ENCODE measurements at regions not wholly inside any gene's neighbourhood (a gene's known extent, or its start where the extent isn't known, plus 50 kb on each side); places are given as distances from the start of the nearest gene placed in this dataset.

DNA sequence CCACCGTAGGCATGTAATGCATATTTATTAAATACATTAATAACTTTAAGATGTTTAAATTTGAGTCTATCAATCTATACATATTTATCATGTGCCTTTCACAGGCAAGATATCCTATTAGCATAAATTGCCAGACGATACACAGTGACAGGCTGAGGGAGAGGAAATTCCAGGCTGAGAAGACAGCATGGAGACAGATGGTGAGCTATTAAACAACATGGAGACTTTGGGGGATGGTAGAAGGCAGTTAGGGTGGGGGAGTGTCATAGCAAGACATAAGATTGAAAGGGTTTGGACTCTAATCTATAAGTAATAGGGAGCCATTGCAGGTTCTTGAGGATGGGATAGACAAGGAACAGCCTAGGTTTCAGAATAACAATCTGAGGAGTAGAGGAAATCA is 138.5 kb downstream of the NXPE2 start:
- CTCF ChIA-PET = interaction anchor here (1.4 kb wide), 1 partner anchor 78 kb away, joined by 3 read pairs; no protein-coding TSS in a partner anchor
- Histone ChIP-seq H3K4me2 (no peak overlapping the region), H3K4me1 (ENCODE audit: control insufficient read depth in 1 of 2, insufficient read depth in 2 of 2, low read depth in 1 of 2, low read length in 1 of 2) (peaks cover 0 to 3% of the 10 kb centered on the region in 2 experiments; a peak in 1 of 4 replicates), H2AFZ (ENCODE audit: low read depth) (no peak overlapping the region), H3K9me2 (no peaks in the 10 kb centered on the region), H3K9me3 (no peaks in the 10 kb centered on the region), H3K27ac (ENCODE audit: low read depth in 2 of 2, low read length in 1 of 2) (no peak overlapping the region), H3F3A (replicated peaks; ENCODE audit: insufficient read depth) (no peaks in the 10 kb centered on the region), H3K36me3 (replicated peaks in 1 of 2; ENCODE audit: control insufficient read depth in 1 of 2, insufficient read depth in 2 of 2, low read length in 1 of 2) (no peaks in the 10 kb centered on the region), H3K79me2 (ENCODE audit: insufficient read depth) (no peaks in the 10 kb centered on the region), H3K27me3 (ENCODE audit: insufficient read depth) (no peaks in the 10 kb centered on the region), H3K9ac (no peak overlapping the region), H4K20me1 (ENCODE audit: insufficient read depth) (no peaks in the 10 kb centered on the region), H3K4me3 (ENCODE audit: low read depth in 2 of 2, low read length in 1 of 2) (no peak overlapping the region)
- POLR2A ChIA-PET = no interaction called here
- no peak for DNase-seq
- TF ChIP-seq CHD2 (IDR thresholded peaks at IDR 0.05; ENCODE audit: low read length, partially characterized antibody) (no peak), GABPA (IDR thresholded peaks at IDR 0.05; ENCODE audit: low read depth) (no peak), FOSL2 (IDR thresholded peaks at IDR 0.05; ENCODE audit: borderline replicate concordance, low read depth) (no peak), FOXJ3 (CRISPR knock-in tag; IDR thresholded peaks at IDR 0.05) (no peak), RFX5 (IDR thresholded peaks at IDR 0.05; ENCODE audit: low read length) (no peak)
- 35% methylated on average over 2 of the region's 2 CpGs for WGBS (ENCODE audit: low lambda C conversion rate)

- no peaks in the 10 kb centered on the region for H3K36me3 ChIP-seq (replicated peaks in 1 of 2; ENCODE audit: control insufficient read depth in 1 of 2, insufficient read depth in 2 of 2, low read length in 1 of 2)
- no peaks in the 10 kb centered on the region; the same call in 1 of the 2 replicates for H3K9me3 ChIP-seq
- H3K27me3 ChIP-seq (ENCODE audit: insufficient read depth) = no peaks in the 10 kb centered on the region
- no peaks in the 10 kb centered on the region; a peak in 1 of 4 replicates for H3K4me1 ChIP-seq (ENCODE audit: control insufficient read depth in 1 of 2, insufficient read depth in 2 of 2, low read depth in 1 of 2, low read length in 1 of 2)
- H3K27ac ChIP-seq (ENCODE audit: low read depth in 2 of 2, low read length in 1 of 2) = no peak overlapping the region
- no peaks in the 10 kb centered on the region for H4K20me1 ChIP-seq (ENCODE audit: insufficient read depth)
- no peaks in the 10 kb centered on the region for H3F3A ChIP-seq (replicated peaks; ENCODE audit: insufficient read depth)
- CTCF ChIA-PET = interaction anchor here (1.4 kb wide), 1 partner anchor 79 kb away, joined by 3 read pairs; no protein-coding TSS in a partner anchor
- H3K9ac ChIP-seq = no peak overlapping the region
- no peaks in the 10 kb centered on the region for H3K79me2 ChIP-seq (ENCODE audit: insufficient read depth)
- H3K9me2 ChIP-seq = no peaks in the 10 kb centered on the region
- H3K4me2 ChIP-seq = no peak overlapping the region
- 18% methylated on average over 6 of the region's 6 CpGs for WGBS (ENCODE audit: low lambda C conversion rate)
- H2AFZ ChIP-seq (ENCODE audit: low read depth) = no peak overlapping the region
- TF ChIP-seq MEF2A (IDR thresholded peaks at IDR 0.05; ENCODE audit: borderline replicate concordance, low read depth) = no peak
- no peak for DNase-seq
- POLR2A ChIA-PET = no interaction called here
- no peak overlapping the region for H3K4me3 ChIP-seq (ENCODE audit: low read depth in 2 of 2, low read length in 1 of 2)
Measured at GRCh38 chr11:114818382-114818781, 140.1 kb downstream of the NXPE2 start.

DNA sequence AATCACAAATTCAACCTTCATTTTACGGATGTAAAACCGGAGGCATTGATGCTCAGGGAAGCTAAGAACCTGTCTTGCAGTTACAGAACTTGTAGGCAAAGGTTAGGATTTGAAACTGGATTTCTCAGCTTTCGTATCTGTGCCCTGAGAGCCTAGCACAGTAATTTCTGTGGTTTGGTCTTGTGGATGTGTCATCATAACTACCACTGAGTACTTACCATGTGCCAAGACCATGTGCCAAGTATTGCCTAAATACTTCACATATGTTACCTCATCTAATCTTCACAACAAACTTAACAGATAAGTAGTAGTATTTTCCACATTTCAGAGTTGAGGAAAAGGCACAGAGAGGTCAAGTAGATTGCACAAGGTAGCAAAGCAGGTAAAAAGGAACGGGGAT is 140.7 kb downstream of the NXPE2 start:
- H3K9me3 ChIP-seq = no peaks in the 10 kb centered on the region; the same call in 1 of the 2 replicates
- DNase-seq = no peak
- CTCF ChIA-PET = no interaction called here
- no peaks in the 10 kb centered on the region for H3K9me2 ChIP-seq
- H3K79me2 ChIP-seq (ENCODE audit: insufficient read depth) = no peaks in the 10 kb centered on the region
- no peaks in the 10 kb centered on the region for H3F3A ChIP-seq (replicated peaks; ENCODE audit: insufficient read depth)
- TF ChIP-seq GABPA (IDR thresholded peaks at IDR 0.05; ENCODE audit: low read depth) (no peak), TCF12 (IDR thresholded peaks at IDR 0.05) (no peak)
- POLR2A ChIA-PET = interaction anchor here (0.5 kb wide), 1 partner anchor 32 kb away, joined by 3 read pairs; no protein-coding TSS in a partner anchor
- no peak overlapping the region for H2AFZ ChIP-seq (ENCODE audit: low read depth)
- no peaks in the 10 kb centered on the region for H4K20me1 ChIP-seq (ENCODE audit: insufficient read depth)
- no peaks in the 10 kb centered on the region for H3K27me3 ChIP-seq (ENCODE audit: insufficient read depth)
- no peak overlapping the region for H3K4me3 ChIP-seq (ENCODE audit: low read depth in 2 of 2, low read length in 1 of 2)
- no peak overlapping the region for H3K4me2 ChIP-seq
- no peaks in the 10 kb centered on the region for H3K36me3 ChIP-seq (replicated peaks in 1 of 2; ENCODE audit: control insufficient read depth in 1 of 2, insufficient read depth in 2 of 2, low read length in 1 of 2)
- H3K9ac ChIP-seq = no peak overlapping the region
- H3K4me1 ChIP-seq (ENCODE audit: control insufficient read depth in 1 of 2, insufficient read depth in 2 of 2, low read depth in 1 of 2, low read length in 1 of 2) = no peaks in the 10 kb centered on the region; a peak in 1 of 4 replicates
- WGBS (ENCODE audit: low lambda C conversion rate) = 28% methylated on average over 4 of the region's 4 CpGs
- no peak overlapping the region for H3K27ac ChIP-seq (ENCODE audit: low read depth in 2 of 2, low read length in 1 of 2)

- Histone ChIP-seq H3K27me3 (ENCODE audit: insufficient read depth) (no peaks in the 10 kb centered on the region), H3K27ac (ENCODE audit: low read depth in 2 of 2, low read length in 1 of 2) (no peak overlapping the region), H3K4me2 (no peak overlapping the region), H3K9me2 (no peaks in the 10 kb centered on the region), H3K4me3 (ENCODE audit: low read depth in 2 of 2, low read length in 1 of 2) (no peak overlapping the region), H3K9ac (no peak overlapping the region), H3K36me3 (replicated peaks in 1 of 2; ENCODE audit: control insufficient read depth in 1 of 2, insufficient read depth in 2 of 2, low read length in 1 of 2) (no peaks in the 10 kb centered on the region), H4K20me1 (ENCODE audit: insufficient read depth) (no peaks in the 10 kb centered on the region), H3K79me2 (ENCODE audit: insufficient read depth) (no peaks in the 10 kb centered on the region), H3K4me1 (ENCODE audit: control insufficient read depth in 1 of 2, insufficient read depth in 2 of 2, low read depth in 1 of 2, low read length in 1 of 2) (no peaks in the 10 kb centered on the region; a peak in 1 of 4 replicates), H3K9me3 (no peaks in the 10 kb centered on the region; the same call in 1 of the 2 replicates), H2AFZ (ENCODE audit: low read depth) (no peak overlapping the region), H3F3A (replicated peaks; ENCODE audit: insufficient read depth) (no peaks in the 10 kb centered on the region)
- 35% methylated on average over 5 of the region's 5 CpGs for WGBS (ENCODE audit: low lambda C conversion rate)
- POLR2A ChIA-PET = no interaction called here
- CTCF ChIA-PET = no interaction called here
- TF ChIP-seq RFX5 (IDR thresholded peaks at IDR 0.05; ENCODE audit: low read length) (no peak), CHD2 (IDR thresholded peaks at IDR 0.05; ENCODE audit: low read length, partially characterized antibody) (no peak), RAD21 (IDR thresholded peaks at IDR 0.05; ENCODE audit: low read length) (no peak)
- no peak for DNase-seq
Measured at GRCh38 chr11:114820621-114821020, 142.3 kb downstream of the NXPE2 start.
